ENCODE measurements at regions not wholly inside any gene's neighbourhood (a gene's known extent, or its start where the extent isn't known, plus 50 kb on each side); places are given as distances from the start of the nearest gene placed in this dataset.
"Not testable (repeated sequence)": the region's sequence is repeated elsewhere in the genome, so short reads cannot be mapped to it uniquely, and the experiment has no call there.

DNA sequence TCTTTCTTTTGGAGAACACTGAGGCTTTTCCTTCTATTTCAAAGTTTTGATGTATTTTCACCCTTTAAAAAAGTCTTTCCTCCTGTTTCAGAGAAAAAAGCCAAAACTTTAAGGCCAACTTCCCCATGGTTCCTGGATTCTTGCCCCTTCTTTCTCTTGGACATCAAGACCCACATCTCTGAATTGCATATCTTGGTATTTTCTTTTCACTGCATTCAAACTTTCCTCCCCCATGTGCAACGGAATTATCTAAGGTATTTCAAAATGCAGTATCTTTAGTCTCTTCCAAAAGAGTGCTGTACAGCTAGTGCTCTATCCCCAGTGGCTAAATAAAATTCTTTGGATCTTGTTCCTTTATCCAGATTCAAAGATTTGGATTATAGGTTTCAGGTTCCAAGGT, 81.1 kb upstream of the TSPAN2 start:
- ChIA-PET CTCF (no interaction called here), POLR2A (no interaction called here)
- Mint-ChIP-seq H3K9me3 (ENCODE audit: insufficient read depth) (no peaks in the 10 kb centered on the region), H3K27me3 (ENCODE audit: low read depth) (peaks cover 17% of the 10 kb centered on the region), H3K27ac (no peak overlapping the region), H3K4me1 (ENCODE audit: low read depth) (no peaks in the 10 kb centered on the region), H3K36me3 (ENCODE audit: low read depth) (no peaks in the 10 kb centered on the region), H3K4me3 (no peak overlapping the region)
- no peak for ATAC-seq
- no peak for DNase-seq

DNA sequence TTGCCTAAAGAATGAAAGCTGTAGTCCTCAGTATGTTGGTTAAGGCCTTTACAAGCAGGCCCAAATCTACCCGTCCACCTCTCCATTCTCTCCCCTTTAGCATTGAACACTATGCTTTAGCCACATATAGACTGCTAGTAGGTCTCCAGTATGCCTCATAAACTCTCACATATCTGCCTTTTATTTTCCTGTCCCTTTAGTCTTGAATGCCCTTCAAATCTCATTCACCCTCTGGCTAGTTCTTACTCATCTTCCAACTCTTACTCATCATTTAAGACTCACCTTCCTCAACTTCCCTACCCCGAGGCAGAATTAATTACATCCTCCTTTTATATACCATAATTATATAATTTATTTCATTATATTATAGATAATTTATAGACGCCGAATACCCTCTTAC, 78.7 kb upstream of the TSPAN2 start:
- POLR2A ChIA-PET = no interaction called here
- H3K36me3 Mint-ChIP-seq (ENCODE audit: low read depth) = no peaks in the 10 kb centered on the region
- CTCF ChIA-PET = no interaction called here

DNA sequence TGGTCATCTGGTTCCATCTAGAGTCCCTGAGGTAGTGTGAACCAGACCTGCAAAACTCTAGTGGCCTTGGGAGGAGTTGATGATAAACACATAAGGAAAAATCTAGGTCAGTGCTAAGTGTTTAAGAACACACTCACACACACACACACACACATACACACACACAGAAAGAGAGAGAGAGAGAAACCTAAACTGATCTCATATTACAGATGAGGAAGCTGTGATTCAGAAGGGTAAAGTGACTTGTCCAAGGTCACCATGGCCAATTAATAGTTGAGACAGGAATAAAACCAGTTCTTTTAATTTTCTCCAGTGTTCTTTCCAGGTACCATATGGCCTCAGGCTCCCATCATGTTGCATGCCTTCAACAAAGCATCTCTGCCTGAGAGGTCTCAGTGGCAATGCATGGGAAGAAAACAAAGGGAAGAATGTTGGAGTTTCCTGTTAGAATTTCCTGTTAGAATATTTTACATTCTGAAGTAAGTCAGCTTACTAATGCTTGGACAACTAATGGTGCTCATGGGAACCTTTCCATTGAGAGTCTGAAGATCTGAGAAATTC, 77.3 kb upstream of the TSPAN2 start:
- no peak for ATAC-seq

More for the DNA sequence above, 78.7 kb upstream of the TSPAN2 start:
- Mint-ChIP-seq H3K4me3 (no peak overlapping the region), H3K27me3 (ENCODE audit: low read depth) (peaks cover 16% of the 10 kb centered on the region), H3K27ac (no peak overlapping the region), H3K4me1 (ENCODE audit: low read depth) (no peaks in the 10 kb centered on the region), H3K9me3 (ENCODE audit: insufficient read depth) (no peaks in the 10 kb centered on the region)
- DNase-seq (no peak), ATAC-seq (no peak)

DNA sequence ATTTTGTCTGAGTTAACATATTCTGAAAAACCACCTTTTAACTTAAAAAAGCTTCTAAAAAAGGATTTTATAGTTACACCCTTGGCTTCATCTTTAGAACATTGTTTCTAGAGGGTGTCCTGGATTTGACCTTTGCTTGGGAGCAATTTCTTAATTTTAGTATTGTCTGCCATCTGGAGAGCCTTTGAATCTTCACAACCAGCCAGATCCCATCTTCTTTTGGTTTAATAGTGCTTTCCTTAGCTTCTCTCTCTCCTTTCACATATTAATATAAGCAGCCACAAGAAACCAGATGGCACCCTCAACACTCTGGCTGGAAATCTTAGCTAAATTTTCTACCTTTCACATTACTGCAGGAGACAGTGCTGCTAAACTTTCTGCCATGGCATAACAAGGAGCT, 76.5 kb upstream of the TSPAN2 start:
- Mint-ChIP-seq H3K27me3 (ENCODE audit: low read depth) (peaks cover 7% of the 10 kb centered on the region), H3K27ac (no peak overlapping the region), H3K4me3 (no peak overlapping the region), H3K36me3 (ENCODE audit: low read depth) (no peaks in the 10 kb centered on the region), H3K9me3 (ENCODE audit: insufficient read depth) (no peaks in the 10 kb centered on the region), H3K4me1 (ENCODE audit: low read depth) (no peaks in the 10 kb centered on the region)
- ChIA-PET CTCF (no interaction called here), POLR2A (no interaction called here)
- no peak for DNase-seq
- ATAC-seq = no peak

More for the DNA sequence above, 77.3 kb upstream of the TSPAN2 start:
- Mint-ChIP-seq H3K36me3 (ENCODE audit: low read depth) (no peaks in the 10 kb centered on the region), H3K27ac (no peak overlapping the region), H3K27me3 (ENCODE audit: low read depth) (peaks cover 14% of the 10 kb centered on the region), H3K4me1 (ENCODE audit: low read depth) (no peaks in the 10 kb centered on the region), H3K9me3 (ENCODE audit: insufficient read depth) (no peaks in the 10 kb centered on the region), H3K4me3 (no peak overlapping the region)
- ChIA-PET POLR2A (no interaction called here), CTCF (no interaction called here)
- no peak for DNase-seq

DNA sequence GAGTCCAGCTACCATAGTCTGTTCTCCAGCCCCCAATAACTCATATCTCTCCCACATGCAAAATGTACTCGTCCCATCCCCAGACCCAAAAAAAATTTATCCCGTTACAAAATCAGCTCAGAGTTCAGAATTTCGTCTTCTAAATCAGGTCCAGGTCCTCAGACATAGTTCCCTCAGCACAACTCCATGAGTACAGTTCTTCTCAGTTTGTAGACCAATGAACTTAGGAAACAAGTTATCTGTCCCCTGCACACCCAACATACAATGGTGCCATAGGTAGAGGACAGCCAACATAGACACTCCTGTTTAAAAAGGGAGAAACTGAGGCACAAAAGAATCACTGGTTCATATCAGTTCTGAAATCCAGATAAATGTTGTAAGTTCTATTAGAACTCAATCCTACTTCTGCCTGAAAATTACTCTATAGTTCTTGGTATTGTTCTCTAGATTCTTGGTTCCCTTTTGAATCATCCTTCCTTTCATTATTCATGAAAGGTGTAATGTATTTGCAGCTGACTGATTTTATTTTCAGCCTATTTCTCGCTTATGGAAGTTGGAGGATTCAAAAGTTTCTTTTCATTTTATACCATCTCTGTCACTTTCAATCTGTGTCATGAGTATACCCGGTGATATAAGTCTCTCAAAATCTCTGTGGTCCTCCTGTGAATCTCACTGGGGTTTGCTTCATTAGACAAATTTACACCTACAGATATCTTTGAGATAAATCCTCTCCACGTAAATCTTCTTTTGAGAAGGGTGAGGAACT, 75.8 kb upstream of the TSPAN2 start:
- H3K27me3 Mint-ChIP-seq (ENCODE audit: low read depth) = peaks cover 7% of the 10 kb centered on the region
- ChIA-PET POLR2A (no interaction called here), CTCF (interaction anchor here (1.2 to 1.5 kb wide), 2 partner anchors 23 to 26 kb away, joined by 3 to 4 read pairs; no protein-coding TSS in a partner anchor)
- no peak overlapping the region for H3K27ac Mint-ChIP-seq
- no peaks in the 10 kb centered on the region for H3K4me1 Mint-ChIP-seq (ENCODE audit: low read depth)
- H3K36me3 Mint-ChIP-seq (ENCODE audit: low read depth) = no peaks in the 10 kb centered on the region
- DNase-seq (no peak), ATAC-seq (no peak)
- H3K9me3 Mint-ChIP-seq (ENCODE audit: insufficient read depth) = no peaks in the 10 kb centered on the region
- no peak overlapping the region for H3K4me3 Mint-ChIP-seq

DNA sequence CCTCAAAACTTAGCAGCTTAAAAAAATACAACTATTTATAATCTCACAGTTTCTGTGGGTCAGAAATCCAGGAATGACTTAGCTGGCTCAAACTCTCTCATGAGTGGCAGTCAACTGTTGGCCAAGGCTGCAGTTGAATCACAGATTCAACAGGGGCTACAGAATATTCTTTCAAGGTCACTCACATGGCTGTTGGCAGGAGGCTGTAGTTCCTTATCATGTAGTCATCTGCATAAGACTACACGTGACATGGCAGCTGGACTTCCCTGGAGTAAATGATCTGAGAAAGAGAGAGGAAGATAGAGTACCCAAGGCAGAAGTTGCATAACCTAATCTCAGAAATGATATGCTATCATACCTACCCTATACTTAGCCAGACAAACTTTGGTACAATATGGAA, 75.2 kb upstream of the TSPAN2 start:
- Mint-ChIP-seq H3K36me3 (ENCODE audit: low read depth) (no peaks in the 10 kb centered on the region), H3K27ac (no peak overlapping the region), H3K9me3 (ENCODE audit: insufficient read depth) (no peaks in the 10 kb centered on the region), H3K4me1 (ENCODE audit: low read depth) (no peaks in the 10 kb centered on the region), H3K27me3 (ENCODE audit: low read depth) (peaks cover 7% of the 10 kb centered on the region), H3K4me3 (no peak overlapping the region)
- ATAC-seq (no peak), DNase-seq (no peak)
- ChIA-PET POLR2A (no interaction called here), CTCF (interaction anchor here (1.2 to 1.5 kb wide), 2 partner anchors 22 to 25 kb away, joined by 3 to 4 read pairs; no protein-coding TSS in a partner anchor)

DNA sequence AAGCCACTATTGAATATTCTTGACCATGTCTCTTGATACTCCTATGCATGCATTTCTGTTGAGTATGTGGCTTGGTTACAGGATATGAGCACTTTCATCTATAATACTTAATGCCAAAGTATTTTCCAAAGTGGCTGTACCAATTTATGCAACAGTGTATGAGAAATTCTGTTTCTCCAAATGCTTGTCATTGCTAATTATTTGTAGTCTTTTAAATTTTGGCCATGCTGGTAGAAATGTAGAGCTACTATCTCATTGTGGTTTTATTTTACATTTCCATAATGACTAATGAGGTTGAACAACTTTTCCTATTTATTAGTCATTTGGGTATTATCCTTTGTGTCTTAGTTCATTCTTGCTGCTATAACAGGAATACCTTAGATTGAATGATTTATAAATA, 71.4 kb upstream of the TSPAN2 start:
- DNase-seq (no peak), ATAC-seq (no peak)
- CTCF ChIA-PET = no interaction called here
- H3K36me3 Mint-ChIP-seq (ENCODE audit: low read depth) = no peaks in the 10 kb centered on the region
- H3K4me1 Mint-ChIP-seq (ENCODE audit: low read depth) = no peaks in the 10 kb centered on the region
- POLR2A ChIA-PET = no interaction called here
- H3K4me3 Mint-ChIP-seq = no peak overlapping the region
- H3K9me3 Mint-ChIP-seq (ENCODE audit: insufficient read depth) = no peaks in the 10 kb centered on the region
- no peaks in the 10 kb centered on the region for H3K27me3 Mint-ChIP-seq (ENCODE audit: low read depth)
- no peak overlapping the region for H3K27ac Mint-ChIP-seq

DNA sequence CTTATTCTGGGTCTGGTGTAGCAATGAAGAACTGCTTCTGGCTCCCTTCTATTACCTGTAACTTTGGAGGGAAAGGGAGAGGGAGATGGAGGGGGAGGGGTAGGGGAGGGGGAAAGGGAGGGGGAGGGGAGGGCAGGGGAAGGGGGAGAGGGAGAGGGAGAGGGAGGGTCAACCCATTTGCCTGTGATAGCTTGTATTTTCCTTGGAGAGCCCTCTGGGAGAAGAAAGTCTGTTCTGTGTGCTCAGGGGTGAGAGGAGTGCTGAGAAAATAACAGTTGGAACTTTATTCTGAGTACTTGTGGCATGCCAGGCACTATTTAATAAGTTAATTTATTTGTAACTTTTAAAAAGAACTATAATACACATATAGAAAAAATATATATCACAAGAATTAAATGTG, 70.7 kb upstream of the TSPAN2 start:
- Mint-ChIP-seq H3K36me3 (ENCODE audit: low read depth) (no peaks in the 10 kb centered on the region), H3K4me1 (ENCODE audit: low read depth) (no peaks in the 10 kb centered on the region), H3K27ac (no peak overlapping the region), H3K4me3 (no peak overlapping the region), H3K9me3 (ENCODE audit: insufficient read depth) (no peaks in the 10 kb centered on the region), H3K27me3 (ENCODE audit: low read depth) (no peaks in the 10 kb centered on the region)
- DNase-seq (no peak), ATAC-seq (no peak)
- CTCF ChIA-PET = no interaction called here
- POLR2A ChIA-PET = no interaction called here

DNA sequence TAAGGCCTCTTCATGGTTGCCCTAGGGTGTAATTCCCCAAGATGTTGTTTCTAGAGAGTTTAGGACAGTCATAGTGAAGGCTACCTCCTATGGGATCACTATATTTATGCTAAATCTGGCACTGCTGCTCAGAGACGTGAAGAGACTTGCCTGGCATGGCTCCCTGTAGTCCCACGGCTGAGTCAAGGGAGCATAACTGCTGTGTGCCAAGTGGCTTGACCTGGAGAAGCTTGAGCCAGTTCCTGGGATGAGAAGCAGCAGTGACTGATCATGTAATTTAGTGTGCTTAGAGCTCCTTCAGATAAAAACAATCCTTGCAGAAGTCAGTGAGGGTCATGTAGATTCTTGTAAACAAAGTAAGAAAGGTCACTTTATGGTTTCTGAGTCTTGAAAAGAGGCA, 68.9 kb upstream of the TSPAN2 start:
- Mint-ChIP-seq H3K4me1 (ENCODE audit: low read depth) (no peaks in the 10 kb centered on the region), H3K36me3 (ENCODE audit: low read depth) (no peaks in the 10 kb centered on the region), H3K4me3 (no peak overlapping the region), H3K27ac (no peak overlapping the region), H3K9me3 (ENCODE audit: insufficient read depth) (no peaks in the 10 kb centered on the region), H3K27me3 (ENCODE audit: low read depth) (no peaks in the 10 kb centered on the region)
- ChIA-PET CTCF (no interaction called here), POLR2A (no interaction called here)
- DNase-seq = no peak
- ATAC-seq = no peak

DNA sequence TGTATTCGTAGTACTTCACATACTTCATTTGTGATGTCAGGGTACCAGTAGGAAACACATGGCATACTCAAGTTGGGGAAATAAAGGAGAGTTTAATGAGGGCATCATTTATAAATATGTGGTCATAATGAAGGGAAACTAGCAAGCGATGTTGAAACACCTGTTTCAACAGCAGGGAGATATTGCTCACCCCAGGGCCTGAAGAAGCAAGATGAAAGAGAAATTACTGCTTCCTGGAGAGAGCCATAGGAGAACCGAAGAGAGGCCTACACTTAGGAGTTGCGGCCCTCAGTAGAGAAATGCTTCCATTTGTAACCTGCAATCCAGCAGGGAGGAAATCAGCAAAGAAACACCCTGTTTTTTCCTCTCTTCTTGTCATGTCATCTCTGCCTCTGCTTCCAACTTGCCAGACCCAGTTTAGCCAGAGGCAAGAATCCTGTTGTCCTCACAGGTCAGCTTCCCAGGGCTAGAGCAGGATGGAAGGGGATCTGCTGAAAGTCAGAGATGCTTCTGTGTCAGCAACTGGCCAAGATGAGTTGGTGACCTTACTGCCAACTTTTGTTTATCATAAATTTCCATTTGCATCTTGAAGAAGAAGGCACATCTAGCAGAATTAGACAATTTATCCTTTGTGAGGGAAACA, 67.6 kb upstream of the TSPAN2 start:
- no peaks in the 10 kb centered on the region for H3K9me3 Mint-ChIP-seq (ENCODE audit: insufficient read depth)
- no peaks in the 10 kb centered on the region for H3K4me1 Mint-ChIP-seq (ENCODE audit: low read depth)
- no peak for DNase-seq
- no peaks in the 10 kb centered on the region for H3K27me3 Mint-ChIP-seq (ENCODE audit: low read depth)
- H3K27ac Mint-ChIP-seq = no peak overlapping the region
- ATAC-seq = no peak
- no peak overlapping the region for H3K4me3 Mint-ChIP-seq
- H3K36me3 Mint-ChIP-seq (ENCODE audit: low read depth) = no peaks in the 10 kb centered on the region
- ChIA-PET POLR2A (no interaction called here), CTCF (no interaction called here)

DNA sequence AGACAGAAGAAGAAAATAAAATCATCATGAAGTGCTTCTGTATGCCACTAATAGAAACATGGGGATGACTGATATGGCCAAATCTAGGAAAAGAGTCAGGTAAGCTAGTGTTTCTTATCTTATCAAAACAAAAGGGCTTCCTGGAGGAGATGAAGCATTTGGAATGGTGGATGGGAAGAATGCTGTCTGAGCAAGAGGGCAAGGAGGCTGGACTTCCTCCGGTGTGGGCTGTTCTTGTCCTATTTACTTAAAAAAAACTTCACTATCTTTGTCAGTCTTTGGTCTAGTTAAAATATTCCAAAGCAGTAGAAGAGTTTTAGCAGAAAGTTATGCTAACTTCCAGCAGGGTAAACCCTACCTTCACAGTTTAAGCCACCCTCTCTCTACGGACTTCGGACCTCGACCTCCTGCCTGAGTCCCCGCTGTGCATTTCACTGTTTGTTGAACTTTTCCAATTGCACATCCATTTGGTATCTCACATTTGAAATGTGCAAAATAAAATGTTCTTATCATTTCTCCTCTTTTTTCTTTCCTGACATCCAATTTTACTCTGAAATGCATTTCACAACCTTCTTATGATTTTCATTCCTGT, 64.8 kb upstream of the TSPAN2 start:
- H3K27me3 Mint-ChIP-seq (ENCODE audit: low read depth) = no peaks in the 10 kb centered on the region
- DNase-seq = no peak
- H3K36me3 Mint-ChIP-seq (ENCODE audit: low read depth) = no peaks in the 10 kb centered on the region
- CTCF ChIA-PET = no interaction called here
- H3K4me3 Mint-ChIP-seq = no peak overlapping the region
- ATAC-seq = no peak
- no peaks in the 10 kb centered on the region for H3K9me3 Mint-ChIP-seq (ENCODE audit: insufficient read depth)
- H3K4me1 Mint-ChIP-seq (ENCODE audit: low read depth) = no peaks in the 10 kb centered on the region
- no peak overlapping the region for H3K27ac Mint-ChIP-seq
- POLR2A ChIA-PET = no interaction called here

DNA sequence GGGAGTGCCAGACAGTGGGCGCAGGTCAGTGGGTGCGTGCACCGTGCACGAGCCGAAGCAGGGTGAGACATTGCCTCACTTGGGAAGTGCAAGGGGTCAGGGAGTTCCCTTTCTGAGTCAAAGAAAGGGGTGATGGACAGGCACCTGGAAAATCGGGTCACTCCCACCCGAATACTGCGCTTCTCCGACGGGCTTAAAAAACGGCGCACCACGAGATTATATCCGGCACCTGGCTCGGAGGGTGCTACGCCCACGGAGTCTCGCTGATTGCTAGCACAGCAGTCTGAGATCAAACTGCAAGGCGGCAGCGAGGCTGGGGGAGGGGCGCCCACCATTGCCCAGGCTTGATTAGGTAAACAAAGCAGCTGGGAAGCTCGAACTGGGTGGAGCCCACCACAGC, 58.6 kb upstream of the TSPAN2 start:
- CTCF ChIA-PET = interaction anchor here (1.5 kb wide), 1 partner anchor 9 kb away, joined by 6 read pairs; no protein-coding TSS in a partner anchor

More for the DNA sequence above, 58.6 kb upstream of the TSPAN2 start:
- ATAC-seq; POLR2A ChIA-PET; H3K36me3 Mint-ChIP-seq (ENCODE audit: low read depth); DNase-seq; H3K9me3 Mint-ChIP-seq (ENCODE audit: insufficient read depth); H3K4me1 Mint-ChIP-seq (ENCODE audit: low read depth); H3K27ac Mint-ChIP-seq: not testable (repeated sequence)
- Mint-ChIP-seq H3K4me3 (peak overlapping the region; percentile 18), H3K27me3 (ENCODE audit: low read depth) (peaks cover 26% of the 10 kb centered on the region)

All from activated CD8-positive, alpha-beta T cell treated with anti-CD3 and anti-CD28 coated beads, Interleukin-2, amount 10 ng/mL, durations not matched to agents 7 days and 5 days (primary cell).